ENCODE measurements at regions not wholly inside any gene's neighbourhood (a gene's known extent, or its start where the extent isn't known, plus 50 kb on each side); places are given as distances from the start of the nearest gene placed in this dataset. TPM values are rescaled to one million over a fixed set of nuclear protein-coding genes. Genes with fewer than 3 reads are reported as not detected.

- Mint-ChIP-seq H3K9me3 (peaks cover 0 to 4% (median 0%) of the 10 kb centered on the region in 11 donors), H3K27me3 (peaks cover 0 to 5% (median 0%) of the 10 kb centered on the region in 5 donors), H3K4me3 (no peak overlapping the region), H3K4me1 (no peaks in the 10 kb centered on the region), H3K27ac (no peak overlapping the region), H3K36me3 (no peaks in the 10 kb centered on the region)
- DNase-seq (no peak), ATAC-seq (no peak)
- ChIA-PET POLR2A (no interaction called here), CTCF (no interaction called here)
- Histone ChIP-seq H3K4me1 (ENCODE audit: control insufficient read depth in 2 of 2, insufficient read depth in 2 of 2, low read length in 2 of 2) (no peaks in the 10 kb centered on the region), H3K27ac (ENCODE audit: low read depth, low read length) (no peak overlapping the region), H3K27me3 (ENCODE audit: control insufficient read depth in 2 of 2, insufficient read depth in 2 of 2, low read length in 2 of 2) (no peaks in the 10 kb centered on the region), H3K4me3 (ENCODE audit: low read length) (no peak overlapping the region), H3K36me3 (ENCODE audit: control insufficient read depth in 2 of 3, insufficient read depth in 3 of 3, low read length in 3 of 3) (no peaks in the 10 kb centered on the region), H3K9me3 (ENCODE audit: control insufficient read depth in 2 of 3, low read length in 3 of 3) (no peaks in the 10 kb centered on the region)
- intact Hi-C loops (cut with micrococcal nuclease) = no loop called here
Measured at GRCh38 chrX:140933874-140934655, 68.3 kb upstream of the SPANXB1 start.

GRCh38 chrX:140943513-140943912 is 58.9 kb upstream of the SPANXB1 start:
- Histone ChIP-seq H3K27ac (ENCODE audit: low read depth, low read length) (no peak overlapping the region), H3K9me3 (ENCODE audit: control insufficient read depth in 2 of 3, low read length in 3 of 3) (no peaks in the 10 kb centered on the region), H3K27me3 (ENCODE audit: control insufficient read depth in 2 of 2, insufficient read depth in 2 of 2, low read length in 2 of 2) (no peaks in the 10 kb centered on the region), H3K4me3 (ENCODE audit: low read length) (no peak overlapping the region), H3K36me3 (ENCODE audit: control insufficient read depth in 2 of 3, insufficient read depth in 3 of 3, low read length in 3 of 3) (no peaks in the 10 kb centered on the region), H3K4me1 (ENCODE audit: control insufficient read depth in 2 of 2, insufficient read depth in 2 of 2, low read length in 2 of 2) (no peaks in the 10 kb centered on the region)
- peaks cover 0 to 3% (median 0%) of the 10 kb centered on the region in 11 donors for H3K9me3 Mint-ChIP-seq
- intact Hi-C loops (cut with micrococcal nuclease) = no loop called here
- POLR2A ChIA-PET = no interaction called here
- H3K4me3 Mint-ChIP-seq = no peak overlapping the region
- peaks cover 0 to 4% (median 0%) of the 10 kb centered on the region in 5 donors for H3K36me3 Mint-ChIP-seq
- peaks cover 0 to 6% (median 0%) of the 10 kb centered on the region in 5 donors for H3K27me3 Mint-ChIP-seq
- DNase-seq (no peak), ATAC-seq (no peak)
- CTCF ChIA-PET = no interaction called here
- no peak overlapping the region for H3K27ac Mint-ChIP-seq
- H3K4me1 Mint-ChIP-seq = no peaks in the 10 kb centered on the region

GRCh38 chrX:140944710-140945109 is 57.7 kb upstream of the SPANXB1 start:
- ATAC-seq (no peak), DNase-seq (no peak)
- H3K4me1 ChIP-seq (ENCODE audit: control insufficient read depth in 2 of 2, insufficient read depth in 2 of 2, low read length in 2 of 2) = no peaks in the 10 kb centered on the region
- peaks cover 0 to 3% (median 0%) of the 10 kb centered on the region in 11 donors for H3K9me3 Mint-ChIP-seq
- no peak overlapping the region for H3K27ac ChIP-seq (ENCODE audit: low read depth, low read length)
- no peaks in the 10 kb centered on the region for H3K4me1 Mint-ChIP-seq
- no peaks in the 10 kb centered on the region for H3K27me3 ChIP-seq (ENCODE audit: control insufficient read depth in 2 of 2, insufficient read depth in 2 of 2, low read length in 2 of 2)
- CTCF ChIA-PET = no interaction called here
- H3K36me3 ChIP-seq (ENCODE audit: control insufficient read depth in 2 of 3, insufficient read depth in 3 of 3, low read length in 3 of 3) = no peaks in the 10 kb centered on the region
- no peaks in the 10 kb centered on the region for H3K9me3 ChIP-seq (ENCODE audit: control insufficient read depth in 2 of 3, low read length in 3 of 3)
- H3K27me3 Mint-ChIP-seq = peaks cover 0 to 6% (median 0%) of the 10 kb centered on the region in 5 donors
- H3K4me3 Mint-ChIP-seq = no peak overlapping the region
- intact Hi-C loops (cut with micrococcal nuclease) = no loop called here
- POLR2A ChIA-PET = no interaction called here
- H3K4me3 ChIP-seq (ENCODE audit: low read length) = no peak overlapping the region
- peaks cover 0 to 4% (median 0%) of the 10 kb centered on the region in 5 donors for H3K36me3 Mint-ChIP-seq
- H3K27ac Mint-ChIP-seq = no peak overlapping the region

GRCh38 chrX:140948827-140949226 is 53.6 kb upstream of the SPANXB1 start:
- no peak for DNase-seq
- no peak for ATAC-seq
- H3K9me3 ChIP-seq (ENCODE audit: control insufficient read depth in 2 of 3, low read length in 3 of 3) = no peaks in the 10 kb centered on the region
- no peaks in the 10 kb centered on the region for H3K27me3 Mint-ChIP-seq
- H3K27ac ChIP-seq (ENCODE audit: low read depth, low read length) = no peak overlapping the region
- no peaks in the 10 kb centered on the region for H3K36me3 Mint-ChIP-seq
- intact Hi-C loops (cut with micrococcal nuclease) = no loop called here
- no peak overlapping the region for H3K4me3 ChIP-seq (ENCODE audit: low read length)
- H3K4me1 ChIP-seq (ENCODE audit: control insufficient read depth in 2 of 2, insufficient read depth in 2 of 2, low read length in 2 of 2) = no peaks in the 10 kb centered on the region
- no peaks in the 10 kb centered on the region for H3K36me3 ChIP-seq (ENCODE audit: control insufficient read depth in 2 of 3, insufficient read depth in 3 of 3, low read length in 3 of 3)
- H3K4me1 Mint-ChIP-seq = no peaks in the 10 kb centered on the region
- H3K27ac Mint-ChIP-seq = no peak overlapping the region
- POLR2A ChIA-PET = no interaction called here
- no peaks in the 10 kb centered on the region for H3K27me3 ChIP-seq (ENCODE audit: control insufficient read depth in 2 of 2, insufficient read depth in 2 of 2, low read length in 2 of 2)
- CTCF ChIA-PET = no interaction called here
- H3K9me3 Mint-ChIP-seq = no peaks in the 10 kb centered on the region
- no peak overlapping the region for H3K4me3 Mint-ChIP-seq

- H3K27ac Mint-ChIP-seq = no peak overlapping the region
- POLR2A ChIA-PET = no interaction called here
- CTCF ChIA-PET = no interaction called here
Measured at GRCh38 chrX:140949233-140949632, 53.2 kb upstream of the SPANXB1 start.

More at GRCh38 chrX:140949233-140949632, 53.2 kb upstream of the SPANXB1 start:
- no peaks in the 10 kb centered on the region for H3K27me3 ChIP-seq (ENCODE audit: control insufficient read depth in 2 of 2, insufficient read depth in 2 of 2, low read length in 2 of 2)
- no peak overlapping the region for H3K4me3 Mint-ChIP-seq
- ATAC-seq (no peak), DNase-seq (no peak)
- no peaks in the 10 kb centered on the region for H3K4me1 ChIP-seq (ENCODE audit: control insufficient read depth in 2 of 2, insufficient read depth in 2 of 2, low read length in 2 of 2)
- H3K36me3 ChIP-seq (ENCODE audit: control insufficient read depth in 2 of 3, insufficient read depth in 3 of 3, low read length in 3 of 3) = no peaks in the 10 kb centered on the region
- no peaks in the 10 kb centered on the region for H3K36me3 Mint-ChIP-seq
- intact Hi-C loops (cut with micrococcal nuclease) = no loop called here
- H3K4me3 ChIP-seq (ENCODE audit: low read length) = no peak overlapping the region
- no peaks in the 10 kb centered on the region for H3K4me1 Mint-ChIP-seq
- H3K27me3 Mint-ChIP-seq = no peaks in the 10 kb centered on the region
- H3K9me3 ChIP-seq (ENCODE audit: control insufficient read depth in 2 of 3, low read length in 3 of 3) = no peaks in the 10 kb centered on the region
- H3K9me3 Mint-ChIP-seq = no peaks in the 10 kb centered on the region
- H3K27ac ChIP-seq (ENCODE audit: low read depth, low read length) = no peak overlapping the region

Small RNA genes lying in the stretch of these regions (microRNA-seq; reads per million reads assigned to microRNA genes)
- not detected for gene MIR320D2 (ENCODE audit: borderline microRNAs expressed)
